NCI-H128 (cell line): ENCODE measurements at regions not wholly inside any gene's neighbourhood (a gene's known extent, or its start where the extent isn't known, plus 50 kb on each side); places are given as distances from the start of the nearest gene placed in this dataset.

ENCODE experiments used
- DNase-seq: peaks from one replicate; lab custom pipeline; 2025; ENCODE audit not compliant: unreplicated experiment; lab: John Stamatoyannopoulos, UW

- DNase-seq = no peak
These were observed 290.1 kb downstream of the FOXO1 start for GRCh38 chr13:40376296-40376849.

- DNase-seq = no peak
These were observed 289.4 kb downstream of the FOXO1 start for GRCh38 chr13:40376867-40377535.

GRCh38 chr13:40377783-40378182 lies 288.7 kb downstream of the FOXO1 start:
- no peak for DNase-seq

- no peak for DNase-seq
These were observed 287.2 kb downstream of the FOXO1 start for GRCh38 chr13:40379196-40379595.

- DNase-seq = no peak
These were observed 286.5 kb downstream of the FOXO1 start for GRCh38 chr13:40379794-40380578.

- DNase-seq = no peak
These were observed 284.3 kb downstream of the FOXO1 start for GRCh38 chr13:40381935-40382764.

- no peak for DNase-seq
These were observed 283.3 kb downstream of the FOXO1 start for GRCh38 chr13:40383132-40383531.

GRCh38 chr13:40383885-40384284 lies 282.6 kb downstream of the FOXO1 start:
- DNase-seq = no peak

GRCh38 chr13:40384976-40385857 lies 281.2 kb downstream of the FOXO1 start:
- no peak for DNase-seq

- no peak for DNase-seq
These were observed 280.6 kb downstream of the FOXO1 start for GRCh38 chr13:40385858-40386180.

GRCh38 chr13:40386586-40386985 lies 279.9 kb downstream of the FOXO1 start:
- no peak for DNase-seq

GRCh38 chr13:40387775-40388174 lies 278.7 kb downstream of the FOXO1 start:
- DNase-seq = no peak

- DNase-seq = no peak
These were observed 277.8 kb downstream of the FOXO1 start for GRCh38 chr13:40388617-40389016.

- no peak for DNase-seq
These were observed 277.3 kb downstream of the FOXO1 start for GRCh38 chr13:40389081-40389641.

GRCh38 chr13:40390401-40390916 lies 276.0 kb downstream of the FOXO1 start:
- no peak for DNase-seq

- no peak for DNase-seq
These were observed 274.7 kb downstream of the FOXO1 start for GRCh38 chr13:40391788-40392187.

- DNase-seq = no peak
These were observed 272.0 kb downstream of the FOXO1 start for GRCh38 chr13:40394304-40394985.

- DNase-seq = no peak
These were observed 268.4 kb downstream of the FOXO1 start for GRCh38 chr13:40398065-40398464.

GRCh38 chr13:40399756-40400155 lies 266.7 kb downstream of the FOXO1 start:
- DNase-seq = no peak
